ENCODE measurements at regions not wholly inside any gene's neighbourhood (a gene's known extent, or its start where the extent isn't known, plus 50 kb on each side); places are given as distances from the start of the nearest gene placed in this dataset.
A peak's percentile ranks its signal among the peaks of the same experiment; 100 is the strongest.
"Not testable (repeated sequence)": the region's sequence is repeated elsewhere in the genome, so short reads cannot be mapped to it uniquely, and the experiment has no call there.

- no peak for DNase-seq (ENCODE audit: low read depth in 2 of 3, low spot score in 1 of 3)
These were observed 175.3 kb upstream of the CREB1 start for GRCh38 chr2:207354462-207354861.

GRCh38 chr2:207356567-207356966, 173.2 kb upstream of the CREB1 start:
- DNase-seq (ENCODE audit: low read depth in 2 of 3, low spot score in 1 of 3): no peak

GRCh38 chr2:207357216-207357615, 172.5 kb upstream of the CREB1 start:
- DNase-seq (ENCODE audit: low read depth in 2 of 3, low spot score in 1 of 3): no peak

GRCh38 chr2:207362716-207363115, 167.0 kb upstream of the CREB1 start:
- DNase-seq (ENCODE audit: low read depth in 2 of 3, low spot score in 1 of 3): no peak

GRCh38 chr2:207363761-207364290, 165.9 kb upstream of the CREB1 start:
- no peak for DNase-seq (ENCODE audit: low read depth in 2 of 3, low spot score in 1 of 3)

- no peak for DNase-seq (ENCODE audit: low read depth in 2 of 3, low spot score in 1 of 3)
These were observed 159.1 kb upstream of the CREB1 start for GRCh38 chr2:207370646-207371045.

- no peak for DNase-seq (ENCODE audit: low read depth in 2 of 3, low spot score in 1 of 3)
These were observed 157.9 kb upstream of the CREB1 start for GRCh38 chr2:207371877-207372276.

- no peak for DNase-seq (ENCODE audit: low read depth in 2 of 3, low spot score in 1 of 3)
These were observed 157.3 kb upstream of the CREB1 start for GRCh38 chr2:207372483-207372882.

- DNase-seq (ENCODE audit: low read depth in 2 of 3, low spot score in 1 of 3): no peak
These were observed 154.4 kb upstream of the CREB1 start for GRCh38 chr2:207375207-207375875.

GRCh38 chr2:207378620-207379019, 151.1 kb upstream of the CREB1 start:
- DNase-seq (ENCODE audit: low read depth in 2 of 3, low spot score in 1 of 3): not testable (repeated sequence)

- no peak for DNase-seq (ENCODE audit: low read depth in 2 of 3, low spot score in 1 of 3)
These were observed 144.7 kb upstream of the CREB1 start for GRCh38 chr2:207385076-207385475.

GRCh38 chr2:207385903-207386302, 143.9 kb upstream of the CREB1 start:
- DNase-seq (ENCODE audit: low read depth in 2 of 3, low spot score in 1 of 3): no peak

- no peak for DNase-seq (ENCODE audit: low read depth in 2 of 3, low spot score in 1 of 3)
These were observed 142.7 kb upstream of the CREB1 start for GRCh38 chr2:207387001-207387571.

- no peak for DNase-seq (ENCODE audit: low read depth in 2 of 3, low spot score in 1 of 3)
These were observed 139.3 kb upstream of the CREB1 start for GRCh38 chr2:207390302-207391095.

GRCh38 chr2:207394203-207394781, 135.5 kb upstream of the CREB1 start:
- no peak for DNase-seq (ENCODE audit: low read depth in 2 of 3, low spot score in 1 of 3)

- peak; percentile 41 to 72 (median 61) for DNase-seq (ENCODE audit: low read depth in 2 of 3, low spot score in 1 of 3)
These were observed 134.8 kb upstream of the CREB1 start for GRCh38 chr2:207394812-207395534.

- DNase-seq (ENCODE audit: low read depth in 2 of 3, low spot score in 1 of 3): no peak
These were observed 134.1 kb upstream of the CREB1 start for GRCh38 chr2:207395535-207396251.

- DNase-seq (ENCODE audit: low read depth in 2 of 3, low spot score in 1 of 3): no peak
These were observed 131.7 kb upstream of the CREB1 start for GRCh38 chr2:207397917-207398655.

- DNase-seq (ENCODE audit: low read depth in 2 of 3, low spot score in 1 of 3): no peak
These were observed 130.5 kb upstream of the CREB1 start for GRCh38 chr2:207399301-207399700.

- no peak for DNase-seq (ENCODE audit: low read depth in 2 of 3, low spot score in 1 of 3)
These were observed 128.4 kb upstream of the CREB1 start for GRCh38 chr2:207401338-207401737.

All from stimulated activated CD4-positive, alpha-beta T cell treated with anti-CD3 and anti-CD28 coated beads, Interleukin-12 subunit alpha, Interleukin-12 subunit beta, amount 100 ng/mL, for 48 hours (primary cell).